SU-DHL-6 (cell line): ENCODE measurements at regions not wholly inside any gene's neighbourhood (a gene's known extent, or its start where the extent isn't known, plus 50 kb on each side); places are given as distances from the start of the nearest gene placed in this dataset.

ENCODE experiments used
- H2AFZ ChIP-seq: fragments of 200-600 bp; sonication (generic); 2 replicates; pipeline ENCODE4 v1.6.1; 2014; ENCODE audit warnings: low read depth, mild to moderate bottlenecking, moderate library complexity, mixed read lengths, antibody characterized with exemption, low read length; ENCODE audit not compliant: severe bottlenecking
- H3F3A ChIP-seq: fragments of 200-600 bp; shearing (Covaris generic); 2 replicates; pipeline ENCODE4 v1.6.0; 2016; ENCODE audit warnings: antibody characterized with exemption, mild to moderate bottlenecking; ENCODE audit not compliant: insufficient read depth
- H3K27ac ChIP-seq: fragments of 200-600 bp; sonication (generic); 2 replicates; pipeline ENCODE4 v1.5.1; 2016; ENCODE audit warnings: low read depth, mild to moderate bottlenecking, low read length, moderate library complexity, mixed read lengths
- H3K27me3 ChIP-seq: fragments of 200-600 bp; sonication (generic), shearing (Covaris generic); 2 replicates; pipeline ENCODE4 v1.6.0; 2014; ENCODE audit warnings: mild to moderate bottlenecking, low read length
- H3K36me3 ChIP-seq: fragments of 200-600 bp; sonication (generic); 2 replicates; pipeline ENCODE4 v1.6.1; 2014; ENCODE audit warnings: mild to moderate bottlenecking, low read length, mixed read lengths
- H3K4me2 ChIP-seq: fragments of 300-600, 200-600 bp; shearing (Covaris generic), sonication (generic); 2 replicates; pipeline ENCODE4 v1.6.0; 2014; ENCODE audit warnings: low read length, low read depth, mild to moderate bottlenecking; ENCODE audit not compliant: poor library complexity, severe bottlenecking
- H3K4me3 ChIP-seq: fragments of 200-600 bp; sonication (generic); 2 replicates; pipeline ENCODE4 v1.5.1; 2014; ENCODE audit warnings: antibody characterized with exemption, low read length, mild to moderate bottlenecking, mixed read lengths; ENCODE audit not compliant: insufficient read depth, poor library complexity, severe bottlenecking
- H3K79me2 ChIP-seq: fragments of 200-600 bp; sonication (generic); 2 replicates; pipeline ENCODE4 v1.6.1; 2014; ENCODE audit warnings: mild to moderate bottlenecking, low read length, moderate library complexity; ENCODE audit not compliant: insufficient read depth
- H3K9ac ChIP-seq: fragments of 200-600 bp; sonication (generic); 2 replicates; pipeline ENCODE4 v1.7.0; 2014; ENCODE audit warnings: mild to moderate bottlenecking, low read length
- H3K9me2 ChIP-seq: fragments of 200-600 bp; sonication (generic); replicated peaks from 2 replicates; pipeline ENCODE4 v1.6.1; 2014; ENCODE audit warnings: low read length; ENCODE audit not compliant: insufficient read depth
- H3K9me3 ChIP-seq: fragments of 200-600 bp; sonication (generic); 2 replicates; pipeline ENCODE4 v1.6.1; 2014; ENCODE audit warnings: low read length, mixed read lengths; ENCODE audit not compliant: insufficient read depth
- H4K20me1 ChIP-seq: fragments of 200-600 bp; sonication (generic); 2 replicates; pipeline ENCODE4 v1.6.1; 2014; ENCODE audit warnings: low read depth, mild to moderate bottlenecking, antibody characterized with exemption, low read length, moderate library complexity, mixed read lengths
- CTCF ChIP-seq: fragments of 200-600 bp; sonication (generic); IDR thresholded peaks from one replicate; pipeline ENCODE4 v1.5.1; 2017; ENCODE audit warnings: antibody characterized with exemption, mild to moderate bottlenecking, low read length, moderate library complexity; ENCODE audit not compliant: insufficient read depth, poor library complexity, severe bottlenecking
- EZH2phosphoT487 ChIP-seq: fragments of 200-600 bp; sonication (generic), shearing (Covaris generic); conservative IDR thresholded peaks from 2 replicates; pipeline ENCODE4 v1.6.1; 2018; ENCODE audit warnings: mild to moderate bottlenecking, antibody characterized with exemption, low read length, moderate library complexity, mixed read lengths

GRCh38 chr4:26126994-26127393 lies 193.8 kb upstream of the RBPJ start:
- Histone ChIP-seq H3K9ac (no peak overlapping the region), H3K36me3 (no peaks in the 10 kb centered on the region), H3K9me2 (no peaks in the 10 kb centered on the region), H3K27me3 (0 out of 2 replicates have a peak, but pooled peaks cover 3% of the 10 kb centered on the region), H3K4me2 (no peak overlapping the region), H3K27ac (no peak overlapping the region), H3K9me3 (no peaks in the 10 kb centered on the region), H2AFZ (no peak overlapping the region), H3K4me3 (no peak overlapping the region), H3K79me2 (no peaks in the 10 kb centered on the region), H3F3A (no peaks in the 10 kb centered on the region), H4K20me1 (no peaks in the 10 kb centered on the region)
- no peak for TF ChIP-seq EZH2phosphoT487
- TF ChIP-seq CTCF = no peak

GRCh38 chr4:26127851-26128337 lies 192.9 kb upstream of the RBPJ start:
- Histone ChIP-seq H3K36me3 (no peaks in the 10 kb centered on the region), H3F3A (no peaks in the 10 kb centered on the region), H3K4me2 (no peak overlapping the region), H3K9me3 (no peaks in the 10 kb centered on the region), H3K27ac (no peak overlapping the region), H3K9me2 (no peaks in the 10 kb centered on the region), H4K20me1 (no peaks in the 10 kb centered on the region), H3K4me3 (no peak overlapping the region), H3K27me3 (no peaks in the 10 kb centered on the region), H3K79me2 (no peaks in the 10 kb centered on the region), H3K9ac (no peak overlapping the region), H2AFZ (no peak overlapping the region)
- TF ChIP-seq CTCF = no peak
- TF ChIP-seq EZH2phosphoT487 = no peak

- no peaks in the 10 kb centered on the region for H3F3A ChIP-seq
- H2AFZ ChIP-seq = no peak overlapping the region
- no peak for TF ChIP-seq EZH2phosphoT487
- TF ChIP-seq CTCF = no peak
- no peaks in the 10 kb centered on the region for H3K9me3 ChIP-seq
- H3K27me3 ChIP-seq = no peaks in the 10 kb centered on the region
- H3K4me2 ChIP-seq = no peak overlapping the region
- no peak overlapping the region for H3K4me3 ChIP-seq
- H3K27ac ChIP-seq = no peak overlapping the region
- no peaks in the 10 kb centered on the region for H3K9me2 ChIP-seq
- H3K9ac ChIP-seq = no peak overlapping the region
- H4K20me1 ChIP-seq = no peaks in the 10 kb centered on the region
- H3K36me3 ChIP-seq = no peaks in the 10 kb centered on the region
- no peaks in the 10 kb centered on the region for H3K79me2 ChIP-seq
Measured at GRCh38 chr4:26130173-26130572, 190.6 kb upstream of the RBPJ start.
